PC-9 (cell line): ENCODE measurements at regions not wholly inside any gene's neighbourhood (a gene's known extent, or its start where the extent isn't known, plus 50 kb on each side); places are given as distances from the start of the nearest gene placed in this dataset.

ENCODE experiments used
- BruUV-seq: library from RNA; stranded (reverse); fragments of 400-500 nt; replicated peaks from 2 replicates; lab custom pipeline; 2021; lab: Mats Ljungman, UMichigan
- CTCF ChIA-PET: fragments of 300-600 bp; sonication (Branson Sonifier 250); formaldehyde crosslinking; loops from one replicate; lab custom pipeline; 2022; ENCODE audit warnings: antibody characterized with exemption; lab: Charles Lee
- POLR2A ChIA-PET: fragments of 300-600 bp; sonication (Branson Sonifier 250); formaldehyde crosslinking; loops from one replicate; lab custom pipeline; 2022; ENCODE audit warnings: antibody characterized with exemption; ENCODE audit not compliant: unreplicated experiment; lab: Charles Lee
- DNase-seq, 2 experiments: peaks; one replicate each; pipeline versions ENCODE4 v3.0.0 to v3.0.0-alpha.2; 2015 to 2022; ENCODE audit warnings: mixed read lengths in 1 of 2
- H2AFZ ChIP-seq: fragments of 200-600 bp; sonication (generic); 2 replicates; pipeline ENCODE4 v1.8.1; 2017; ENCODE audit warnings: antibody characterized with exemption
- H3F3A ChIP-seq: fragments of 200-600 bp; sonication (generic); 2 replicates; pipeline ENCODE4 v1.8.1; 2017; ENCODE audit warnings: antibody characterized with exemption, mild to moderate bottlenecking, low read depth; ENCODE audit not compliant: insufficient read depth
- H3K27ac ChIP-seq: fragments of 200-600 bp; sonication (generic); 2 replicates; pipeline ENCODE4 v1.6.1; 2016; ENCODE audit warnings: mixed run types
- H3K27me3 ChIP-seq: fragments of 200-600 bp; sonication (generic); 2 replicates; pipeline ENCODE4 v1.6.1; 2016; ENCODE audit warnings: low read depth, mixed run types; ENCODE audit not compliant: insufficient read depth
- H3K36me3 ChIP-seq: fragments of 200-600 bp; sonication (generic); 2 replicates; pipeline ENCODE4 v1.6.1; 2016; ENCODE audit warnings: low read depth, mixed run types
- H3K4me1 ChIP-seq: fragments of 200-600 bp; sonication (generic); replicated peaks from 2 replicates; pipeline ENCODE4 v1.6.1; 2016; ENCODE audit warnings: mixed run types; ENCODE audit not compliant: insufficient read depth
- H3K4me2 ChIP-seq: fragments of 200-600 bp; sonication (generic); 2 replicates; pipeline ENCODE4 v1.6.1; 2017; ENCODE audit warnings: mixed run types
- H3K4me3 ChIP-seq: fragments of 200-600 bp; sonication (generic); 2 replicates; pipeline ENCODE4 v1.6.1; 2016; ENCODE audit warnings: mixed run types
- H3K79me2 ChIP-seq: fragments of 200-600 bp; sonication (generic); 2 replicates; pipeline ENCODE4 v1.6.1; 2017; ENCODE audit warnings: low read depth, mixed run types
- H3K9me2 ChIP-seq: fragments of 200-600 bp; sonication (generic); 2 replicates; pipeline ENCODE4 v1.8.1; 2017; ENCODE audit warnings: mild to moderate bottlenecking; ENCODE audit not compliant: insufficient read depth
- H3K9me3 ChIP-seq: fragments of 200-600 bp; sonication (generic); 2 replicates; pipeline ENCODE4 v1.8.1; 2016; ENCODE audit warnings: low read depth; ENCODE audit not compliant: insufficient read depth
- H4K20me1 ChIP-seq: fragments of 200-600 bp; sonication (generic); 2 replicates; pipeline ENCODE4 v1.8.1; 2017; ENCODE audit not compliant: insufficient read depth
- CTCF ChIP-seq: fragments of 200-600 bp; sonication (generic); conservative IDR thresholded peaks from 2 replicates; pipeline ENCODE4 v1.6.1; 2017; ENCODE audit warnings: mixed run types, antibody characterized with exemption, mild to moderate bottlenecking, moderate library complexity
- EZH2 ChIP-seq: fragments of 200-600 bp; sonication (generic); IDR thresholded peaks from 2 replicates; pipeline ENCODE4 v1.8.0; 2017; ENCODE audit warnings: antibody characterized with exemption, low read depth
- intact Hi-C: fragments of 100-400 bp; cut with micrococcal nuclease; formaldehyde crosslinking; loops from one replicate; pipeline ENCODE4 v1.10.0; 2022; ENCODE audit not compliant: unreplicated experiment

- POLR2A ChIA-PET: no interaction called here
- CTCF ChIA-PET: no interaction called here
- no TSS peak for BruUV-seq
Measured at GRCh38 chr3:22691856-22692628, 511.1 kb upstream of the UBE2E2 start.

GRCh38 chr3:22700876-22701275 lies 502.3 kb upstream of the UBE2E2 start:
- Histone ChIP-seq H3K9me2 (no peaks in the 10 kb centered on the region), H3K4me2 (no peak overlapping the region), H3K27me3 (no peaks in the 10 kb centered on the region), H3F3A (no peaks in the 10 kb centered on the region), H3K27ac (no peak overlapping the region), H3K36me3 (no peaks in the 10 kb centered on the region), H3K79me2 (no peaks in the 10 kb centered on the region), H3K4me1 (no peaks in the 10 kb centered on the region), H4K20me1 (no peaks in the 10 kb centered on the region), H3K9me3 (0 out of 2 replicates have a peak, but pooled peaks cover 4% of the 10 kb centered on the region), H2AFZ (no peak overlapping the region), H3K4me3 (no peak overlapping the region)
- TF ChIP-seq CTCF (no peak), EZH2 (no peak)
- intact Hi-C loops: no loop called here
- CTCF ChIA-PET: no interaction called here
- no TSS peak for BruUV-seq
- POLR2A ChIA-PET: no interaction called here
- DNase-seq: no peak

More at GRCh38 chr3:22691856-22692628, 511.1 kb upstream of the UBE2E2 start:
- no peak overlapping the region for H3K27ac ChIP-seq
- no peak for DNase-seq
- peaks cover under 1% of the 10 kb centered on the region; the same call in 1 of the 2 replicates for H3K9me3 ChIP-seq
- no peaks in the 10 kb centered on the region for H3F3A ChIP-seq
- intact Hi-C loops: loop anchor here (5.0 kb wide), 1 partner anchor 195 kb away; no protein-coding TSS in a partner anchor
- no peak overlapping the region for H3K4me3 ChIP-seq
- H3K4me2 ChIP-seq: no peak overlapping the region
- no peaks in the 10 kb centered on the region for H4K20me1 ChIP-seq
- H3K9me2 ChIP-seq: no peaks in the 10 kb centered on the region
- no peaks in the 10 kb centered on the region for H3K4me1 ChIP-seq
- TF ChIP-seq EZH2 (no peak), CTCF (no peak)
- H2AFZ ChIP-seq: no peak overlapping the region
- no peaks in the 10 kb centered on the region for H3K79me2 ChIP-seq
- no peaks in the 10 kb centered on the region for H3K36me3 ChIP-seq
- H3K27me3 ChIP-seq: no peaks in the 10 kb centered on the region

GRCh38 chr3:22704166-22704565 lies 499.0 kb upstream of the UBE2E2 start:
- Histone ChIP-seq H3K27ac (no peak overlapping the region), H3K9me2 (no peaks in the 10 kb centered on the region), H3K27me3 (no peaks in the 10 kb centered on the region), H2AFZ (no peak overlapping the region), H3K79me2 (no peaks in the 10 kb centered on the region), H3K4me1 (no peaks in the 10 kb centered on the region), H4K20me1 (no peaks in the 10 kb centered on the region), H3K9me3 (0 out of 2 replicates have a peak, but pooled peaks cover 4% of the 10 kb centered on the region), H3K4me2 (no peak overlapping the region), H3K36me3 (no peaks in the 10 kb centered on the region), H3F3A (no peaks in the 10 kb centered on the region), H3K4me3 (no peak overlapping the region)
- ChIA-PET CTCF (no interaction called here), POLR2A (interaction anchor here (0.6 kb wide), 1 partner anchor 63 kb away, joined by 11 read pairs; no protein-coding TSS in a partner anchor)
- TF ChIP-seq CTCF: no peak
- intact Hi-C loops: no loop called here
- BruUV-seq: no TSS peak
- no peak for DNase-seq
